ENCODE measurements at regions not wholly inside any gene's neighbourhood (a gene's known extent, or its start where the extent isn't known, plus 50 kb on each side); places are given as distances from the start of the nearest gene placed in this dataset.

DNA sequence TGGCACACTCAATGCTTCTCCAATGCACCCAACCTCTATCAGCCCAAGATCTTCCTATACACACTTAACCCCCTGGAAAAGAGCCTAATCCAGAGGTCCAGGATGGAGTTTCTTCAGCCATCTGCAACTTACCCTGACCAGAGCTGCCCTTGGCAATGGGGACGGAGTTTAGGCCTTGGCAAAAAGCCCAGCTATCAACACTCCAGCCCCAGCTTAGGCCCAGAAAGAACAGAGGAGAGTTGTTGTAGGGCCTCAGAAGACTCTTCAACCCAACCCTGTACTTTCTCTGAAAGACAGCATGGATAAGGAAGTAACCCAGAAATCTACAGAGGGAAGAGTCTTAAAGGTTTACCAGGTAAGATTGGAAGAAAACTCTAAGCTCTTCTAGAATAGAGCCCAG, 219.3 kb upstream of the PELI2 start:
- Histone ChIP-seq H3K4me1 (no peaks in the 10 kb centered on the region), H3K27ac (no peak overlapping the region), H3K27me3 (no peaks in the 10 kb centered on the region), H3K36me3 (no peaks in the 10 kb centered on the region), H3K4me3 (no peak overlapping the region), H3K9me3 (no peaks in the 10 kb centered on the region)
- TF ChIP-seq POLR2A (IDR thresholded peaks at IDR 0.05), result no peak
- TF ChIP-seq, protein P1, sequence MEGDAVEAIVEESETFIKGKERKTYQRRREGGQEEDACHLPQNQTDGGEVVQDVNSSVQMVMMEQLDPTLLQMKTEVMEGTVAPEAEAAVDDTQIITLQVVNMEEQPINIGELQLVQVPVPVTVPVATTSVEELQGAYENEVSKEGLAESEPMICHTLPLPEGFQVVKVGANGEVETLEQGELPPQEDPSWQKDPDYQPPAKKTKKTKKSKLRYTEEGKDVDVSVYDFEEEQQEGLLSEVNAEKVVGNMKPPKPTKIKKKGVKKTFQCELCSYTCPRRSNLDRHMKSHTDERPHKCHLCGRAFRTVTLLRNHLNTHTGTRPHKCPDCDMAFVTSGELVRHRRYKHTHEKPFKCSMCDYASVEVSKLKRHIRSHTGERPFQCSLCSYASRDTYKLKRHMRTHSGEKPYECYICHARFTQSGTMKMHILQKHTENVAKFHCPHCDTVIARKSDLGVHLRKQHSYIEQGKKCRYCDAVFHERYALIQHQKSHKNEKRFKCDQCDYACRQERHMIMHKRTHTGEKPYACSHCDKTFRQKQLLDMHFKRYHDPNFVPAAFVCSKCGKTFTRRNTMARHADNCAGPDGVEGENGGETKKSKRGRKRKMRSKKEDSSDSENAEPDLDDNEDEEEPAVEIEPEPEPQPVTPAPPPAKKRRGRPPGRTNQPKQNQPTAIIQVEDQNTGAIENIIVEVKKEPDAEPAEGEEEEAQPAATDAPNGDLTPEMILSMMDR (IDR thresholded peaks at IDR 0.05), result no peak
- no peak for DNase-seq
- ATAC-seq, result no peak
- WGBS (ENCODE audit: insufficient coverage, low coverage, low lambda C conversion rate, missing lambda C conversion rate), result 29% methylated on average over 1 of the region's 1 CpG
- intact Hi-C loops (cut with DNase I), result no loop called here

DNA sequence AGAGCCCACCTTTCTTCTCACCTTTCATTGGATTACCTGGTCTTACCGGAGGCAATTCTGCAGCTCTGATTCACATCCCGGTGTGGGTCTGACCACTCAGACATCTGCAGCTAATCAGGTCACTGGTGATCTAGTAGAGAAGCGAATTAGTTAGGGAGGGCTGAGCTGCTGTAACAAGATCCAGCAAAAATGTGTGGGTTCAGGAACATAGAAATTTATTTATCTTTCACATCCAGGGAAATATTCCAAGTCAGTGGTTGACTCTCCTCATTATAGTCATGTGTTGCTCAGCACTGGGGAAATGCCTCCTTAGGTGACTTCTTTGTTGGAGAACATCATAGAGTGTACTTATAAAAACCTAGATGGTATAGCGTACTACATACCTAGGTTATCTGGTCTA, 218.7 kb upstream of the PELI2 start:
- Histone ChIP-seq H3K27me3 (no peaks in the 10 kb centered on the region), H3K4me3 (no peak overlapping the region), H3K4me1 (no peaks in the 10 kb centered on the region), H3K9me3 (no peaks in the 10 kb centered on the region), H3K36me3 (no peaks in the 10 kb centered on the region), H3K27ac (no peak overlapping the region)
- intact Hi-C loops (cut with DNase I), result no loop called here
- WGBS (ENCODE audit: insufficient coverage, low coverage, low lambda C conversion rate, missing lambda C conversion rate), result 72% methylated on average over 4 of the region's 4 CpGs
- DNase-seq, result no peak
- no peak for TF ChIP-seq POLR2A (IDR thresholded peaks at IDR 0.05)
- TF ChIP-seq, protein P1 (IDR thresholded peaks at IDR 0.05), result no peak
- ATAC-seq, result no peak

DNA sequence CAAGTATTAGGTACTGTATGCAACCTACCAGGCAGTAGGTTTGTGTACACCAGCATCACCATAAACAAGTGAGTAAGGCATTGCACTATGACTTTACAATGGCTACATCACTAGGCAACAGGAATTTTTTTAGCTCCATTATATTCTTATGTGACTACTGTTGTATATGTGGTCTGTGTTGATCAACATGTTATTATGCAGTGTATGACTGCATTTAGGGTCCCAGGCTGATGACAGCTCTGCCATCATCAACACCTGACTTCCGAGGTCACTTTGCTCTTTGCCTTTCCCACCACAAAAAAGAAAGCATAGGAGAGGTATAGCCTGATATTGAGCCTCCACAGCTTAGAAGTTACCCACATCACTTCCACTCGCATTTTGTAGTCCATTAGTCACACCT, 217.5 kb upstream of the PELI2 start:
- Histone ChIP-seq H3K27me3 (no peaks in the 10 kb centered on the region), H3K4me1 (no peaks in the 10 kb centered on the region), H3K4me3 (no peak overlapping the region), H3K36me3 (no peaks in the 10 kb centered on the region), H3K9me3 (no peaks in the 10 kb centered on the region), H3K27ac (no peak overlapping the region)
- ATAC-seq (no peak), DNase-seq (no peak)
- TF ChIP-seq, protein P1 (IDR thresholded peaks at IDR 0.05), result no peak
- TF ChIP-seq POLR2A (IDR thresholded peaks at IDR 0.05), result no peak
- 52% methylated on average over 2 of the region's 2 CpGs for WGBS (ENCODE audit: insufficient coverage, low coverage, low lambda C conversion rate, missing lambda C conversion rate)
- intact Hi-C loops (cut with DNase I), result no loop called here

DNA sequence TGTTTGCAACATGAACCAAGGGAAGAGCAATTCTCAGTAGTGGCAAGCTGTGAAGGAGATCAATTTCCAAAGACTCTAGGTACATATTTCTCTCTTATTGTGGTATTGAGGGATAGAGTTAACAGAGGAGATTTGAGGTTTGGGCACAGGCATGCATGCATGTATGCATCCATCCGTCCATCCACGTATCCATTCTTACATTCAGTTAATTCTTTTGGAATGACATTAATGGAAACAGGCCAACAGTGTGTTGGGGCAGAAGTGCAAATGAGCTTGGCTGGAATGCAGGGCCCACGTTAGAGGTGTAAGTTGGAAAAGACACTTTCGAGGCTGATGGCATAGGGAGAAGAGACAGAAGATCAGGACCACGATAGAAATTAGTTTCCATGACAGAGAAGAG, 216.9 kb upstream of the PELI2 start:
- 55% methylated on average over 5 of the region's 5 CpGs for WGBS (ENCODE audit: insufficient coverage, low coverage, low lambda C conversion rate, missing lambda C conversion rate)
- no peak for TF ChIP-seq POLR2A (IDR thresholded peaks at IDR 0.05)
- TF ChIP-seq, protein P1 (IDR thresholded peaks at IDR 0.05), result no peak
- Histone ChIP-seq H3K9me3 (no peaks in the 10 kb centered on the region), H3K4me3 (no peak overlapping the region), H3K27ac (no peak overlapping the region), H3K27me3 (no peaks in the 10 kb centered on the region), H3K4me1 (no peaks in the 10 kb centered on the region), H3K36me3 (no peaks in the 10 kb centered on the region)
- intact Hi-C loops (cut with DNase I), result no loop called here
- ATAC-seq (no peak), DNase-seq (no peak)

DNA sequence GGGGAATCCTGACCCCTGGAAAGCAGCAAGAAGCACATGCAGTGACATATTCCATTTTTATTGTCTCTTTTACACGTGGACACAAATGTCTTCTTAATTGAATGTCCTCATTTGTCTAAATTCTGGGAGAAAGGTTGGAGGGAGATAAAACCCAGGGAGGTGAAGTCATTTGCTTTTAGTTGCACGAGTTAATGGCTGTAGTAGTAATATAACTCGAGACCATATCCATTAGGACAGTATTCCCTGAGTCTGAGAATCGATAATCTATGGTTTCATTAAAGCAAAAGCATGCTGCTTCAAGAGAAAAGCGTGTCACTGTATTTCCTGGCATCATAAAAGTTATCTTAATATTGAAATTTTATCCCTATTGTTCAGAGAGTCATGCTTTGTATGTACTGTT, 216.0 kb upstream of the PELI2 start:
- H3K9me3 ChIP-seq, result no peaks in the 10 kb centered on the region
- TF ChIP-seq, protein P1 (IDR thresholded peaks at IDR 0.05), result no peak
- TF ChIP-seq POLR2A (IDR thresholded peaks at IDR 0.05), result no peak
- H3K27ac ChIP-seq, result no peak overlapping the region
- intact Hi-C loops (cut with DNase I), result no loop called here
- WGBS (ENCODE audit: insufficient coverage, low coverage, low lambda C conversion rate, missing lambda C conversion rate), result 40% methylated on average over 5 of the region's 5 CpGs
- no peaks in the 10 kb centered on the region for H3K27me3 ChIP-seq
- H3K36me3 ChIP-seq, result no peaks in the 10 kb centered on the region
- no peak for ATAC-seq
- H3K4me3 ChIP-seq, result no peak overlapping the region
- H3K4me1 ChIP-seq, result no peaks in the 10 kb centered on the region
- no peak for DNase-seq
